ENCODE measurements at regions not wholly inside any gene's neighbourhood (a gene's known extent, or its start where the extent isn't known, plus 50 kb on each side); places are given as distances from the start of the nearest gene placed in this dataset.

DNA sequence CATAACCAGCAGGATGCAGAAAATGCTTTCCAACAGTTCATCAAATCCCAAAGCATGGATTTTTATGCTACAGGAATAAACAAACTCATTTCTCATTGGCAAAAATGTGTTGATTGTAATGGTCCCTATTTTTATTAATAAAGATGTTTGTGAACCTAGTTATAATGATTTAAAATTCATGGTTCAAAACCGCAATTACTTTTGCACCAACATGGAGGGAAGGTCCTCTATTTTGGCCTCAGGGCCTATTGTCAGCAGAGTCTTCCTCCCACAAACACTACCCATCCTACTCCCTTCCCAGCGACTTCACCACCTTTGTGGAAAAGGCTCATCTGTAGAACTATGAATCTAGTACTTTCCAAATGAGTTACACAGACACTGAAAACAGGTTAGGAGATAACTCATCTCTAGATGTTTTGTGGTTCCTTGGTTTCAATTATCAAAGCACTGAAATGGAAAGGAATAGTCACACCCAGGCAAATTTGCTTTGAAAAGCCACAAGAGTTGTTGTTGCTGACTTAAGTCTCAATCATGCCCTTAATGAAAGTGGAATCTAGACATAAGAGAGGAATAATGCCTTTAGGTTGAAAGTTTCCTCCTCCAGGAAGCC is 59.4 kb upstream of the FRMD4A start:
- no peak for DNase-seq (ENCODE audit: low spot score)

DNA sequence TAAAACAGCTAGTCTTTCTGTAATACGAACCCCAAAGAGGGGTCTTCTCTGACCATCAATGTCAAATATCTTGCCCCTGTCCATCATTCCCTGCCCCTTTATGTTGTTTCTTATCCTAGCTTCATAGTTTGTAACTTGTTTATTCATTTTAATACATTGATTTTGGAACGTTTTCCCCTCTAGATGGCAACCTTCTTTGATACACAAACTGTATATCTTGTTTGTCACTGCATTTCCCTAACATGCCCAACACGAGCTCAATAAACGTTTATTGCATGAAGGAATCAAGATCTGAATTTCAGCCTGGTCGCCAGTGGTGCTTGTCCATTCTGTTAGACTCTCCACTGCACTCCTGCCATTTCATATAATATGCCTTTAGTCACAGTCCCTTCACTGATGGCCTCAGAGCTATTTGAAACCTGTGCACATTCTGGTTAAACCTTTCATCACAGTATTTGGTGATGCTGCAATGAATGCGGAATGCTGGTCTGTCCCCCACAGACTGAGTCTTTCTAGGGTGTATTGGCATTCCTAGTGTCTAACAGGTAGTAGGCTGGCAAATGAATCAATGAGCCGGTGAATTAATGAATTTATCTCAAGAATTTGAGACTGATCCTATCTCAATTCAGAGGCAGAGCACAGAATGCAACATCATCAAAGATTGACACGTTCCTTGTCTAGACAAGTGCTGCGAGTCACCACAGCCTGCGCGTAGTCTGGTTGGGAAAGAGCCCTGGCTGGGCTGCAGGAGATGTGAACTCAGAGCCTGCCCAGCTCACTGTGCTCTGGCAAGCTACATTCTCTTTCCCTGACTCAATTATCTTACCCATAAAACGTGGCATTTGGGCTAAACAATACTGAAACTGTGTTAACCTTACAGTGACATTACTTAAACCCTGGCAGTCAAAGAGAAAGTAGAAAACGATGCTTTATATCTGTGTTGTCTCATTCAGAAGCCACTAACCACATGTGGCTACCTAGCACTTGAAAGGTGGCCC is 55.2 kb upstream of the FRMD4A start:
- DNase-seq (ENCODE audit: low spot score), result peak; percentile 15

DNA sequence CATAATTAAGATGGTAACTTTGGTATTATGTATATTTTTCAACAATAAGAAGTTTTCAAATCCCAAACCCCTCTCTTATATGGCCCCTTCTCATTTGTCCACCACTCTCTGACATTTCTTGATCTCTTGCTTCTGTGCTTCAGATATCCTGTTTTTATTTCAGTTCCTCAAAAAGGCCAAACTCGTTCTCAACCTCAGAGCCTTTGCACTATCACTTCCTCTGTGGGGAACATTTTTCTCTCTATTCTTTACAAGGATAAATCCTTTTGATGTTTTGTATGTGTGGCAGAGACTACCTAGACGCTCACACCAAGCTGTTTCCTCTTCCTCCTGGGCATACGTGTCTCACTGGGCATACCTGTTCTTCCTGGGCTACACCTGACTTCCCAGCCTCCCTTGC is 54.2 kb upstream of the FRMD4A start:
- no peak for DNase-seq (ENCODE audit: low spot score)

GRCh38 chr10:14384116-14384730 is 53.5 kb upstream of the FRMD4A start:
- DNase-seq (ENCODE audit: low spot score), result no peak

GRCh38 chr10:14383266-14383665 is 52.5 kb upstream of the FRMD4A start:
- no peak for DNase-seq (ENCODE audit: low spot score)

- DNase-seq (ENCODE audit: low spot score), result no peak
Measured at GRCh38 chr10:14382531-14382930, 51.8 kb upstream of the FRMD4A start.

- no peak for DNase-seq (ENCODE audit: low spot score)
Measured at GRCh38 chr10:14382022-14382421, 51.3 kb upstream of the FRMD4A start.

GRCh38 chr10:14381475-14381874 is 50.8 kb upstream of the FRMD4A start:
- no peak for DNase-seq (ENCODE audit: low spot score)

- DNase-seq (ENCODE audit: low spot score), result no peak
Measured at GRCh38 chr10:14380746-14381145, 50.0 kb upstream of the FRMD4A start.
